Mucosa of gallbladder (tissue), 1 donor: ENCODE measurements at regions not wholly inside any gene's neighbourhood (a gene's known extent, or its start where the extent isn't known, plus 50 kb on each side); places are given as distances from the start of the nearest gene placed in this dataset.
"Not testable (repeated sequence)": the region's sequence is repeated elsewhere in the genome, so short reads cannot be mapped to it uniquely, and the experiment has no call there.

Source experiments
- DNase-seq: peaks from one replicate; pipeline ENCODE4 v3.0.0-alpha.2; 2020; ENCODE audit warnings: low spot score
- donor health status: DM: no; HTN: no; CAD: no.

DNA sequence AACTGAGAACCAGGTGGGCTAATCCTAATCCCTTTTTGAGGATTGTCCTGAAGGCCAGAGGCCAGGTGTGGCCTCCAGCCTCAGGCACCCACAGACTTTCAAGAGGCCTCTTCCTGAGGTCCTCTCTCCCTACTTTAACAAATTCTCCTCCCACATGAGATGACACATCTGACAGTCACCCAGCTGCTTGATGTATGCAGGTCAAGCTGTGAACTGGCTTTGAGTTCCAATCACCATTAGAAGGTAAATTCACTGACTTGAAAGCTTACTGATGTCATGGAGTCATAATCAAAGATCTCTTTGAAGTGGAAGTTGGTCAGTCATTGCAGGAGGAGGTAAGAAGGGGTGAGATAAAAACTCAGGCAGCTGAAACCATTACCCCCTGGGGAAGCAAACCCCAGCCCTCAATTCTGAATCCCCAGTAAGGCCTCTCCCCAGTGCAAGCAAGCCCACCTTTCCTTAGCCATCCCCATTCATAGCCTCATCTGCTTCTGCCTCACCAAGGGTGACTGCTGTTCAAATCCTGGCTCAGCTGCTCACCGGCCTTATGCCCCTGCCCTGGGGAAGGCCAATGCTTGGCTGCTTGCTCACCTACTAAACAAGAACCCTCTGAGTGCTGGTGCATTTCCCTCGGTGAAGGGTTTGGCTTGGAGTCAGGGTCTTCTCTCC is 196.3 kb downstream of the BCL2L11 start:
- DNase-seq, result not testable (repeated sequence)

DNA sequence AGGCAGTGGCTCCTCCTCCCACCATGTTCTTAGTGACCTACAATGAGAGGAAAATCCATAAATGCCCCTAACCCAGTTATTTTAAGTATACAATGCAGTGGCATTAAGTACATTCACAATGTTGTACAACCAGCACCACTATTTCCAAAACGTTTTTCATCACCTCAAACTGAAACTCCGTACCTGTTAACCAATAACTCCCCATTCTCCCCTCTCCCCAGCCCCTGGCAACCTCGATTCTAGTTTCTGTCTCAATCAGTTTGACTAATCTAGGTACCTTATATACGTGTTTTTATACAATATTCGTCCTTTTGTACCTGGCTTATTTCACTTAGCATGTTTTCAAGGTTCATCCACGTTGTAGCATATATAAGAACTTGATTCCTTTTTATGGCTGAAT is 198.8 kb downstream of the BCL2L11 start:
- not testable (repeated sequence) for DNase-seq

DNA sequence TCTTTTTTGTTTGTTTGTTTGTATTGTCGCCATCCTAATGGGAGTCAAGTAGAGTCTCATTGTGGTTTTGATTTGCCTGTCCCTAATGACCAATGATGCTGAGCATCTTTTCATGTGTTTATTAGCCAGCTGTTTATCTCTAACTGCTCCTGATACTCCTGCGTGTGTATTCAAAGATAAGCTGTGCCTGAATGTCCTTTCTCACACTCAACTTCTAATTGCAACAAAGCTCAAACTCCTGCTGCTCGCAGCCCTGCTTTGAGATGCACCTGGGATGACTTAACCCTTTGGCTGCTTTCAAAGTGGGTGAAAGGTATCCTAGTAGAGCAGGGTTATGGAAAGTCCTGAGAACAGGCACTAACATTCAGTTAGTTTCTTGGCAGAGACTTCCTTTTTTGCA is 199.6 kb downstream of the BCL2L11 start:
- DNase-seq, result not testable (repeated sequence)

DNA sequence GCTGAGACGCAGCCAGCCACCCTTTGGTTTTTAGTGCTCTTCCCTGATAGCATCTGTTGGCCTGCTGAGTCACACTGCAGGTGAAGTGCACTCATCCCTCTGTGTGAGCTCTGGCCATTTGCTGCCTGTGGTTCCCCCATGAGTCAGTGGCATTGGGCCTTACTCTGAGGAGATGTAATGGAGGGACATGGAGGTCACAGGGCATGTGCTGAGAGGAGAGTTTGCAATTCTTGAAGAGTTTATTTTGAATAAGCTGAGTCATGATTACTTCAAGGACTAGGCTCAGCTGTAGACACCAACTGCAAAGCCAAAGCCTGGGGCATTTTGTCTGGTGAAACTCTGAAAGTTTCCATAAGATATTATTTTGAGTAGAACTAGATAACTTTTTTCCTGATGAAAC is 200.3 kb downstream of the BCL2L11 start:
- DNase-seq, result not testable (repeated sequence)

DNA sequence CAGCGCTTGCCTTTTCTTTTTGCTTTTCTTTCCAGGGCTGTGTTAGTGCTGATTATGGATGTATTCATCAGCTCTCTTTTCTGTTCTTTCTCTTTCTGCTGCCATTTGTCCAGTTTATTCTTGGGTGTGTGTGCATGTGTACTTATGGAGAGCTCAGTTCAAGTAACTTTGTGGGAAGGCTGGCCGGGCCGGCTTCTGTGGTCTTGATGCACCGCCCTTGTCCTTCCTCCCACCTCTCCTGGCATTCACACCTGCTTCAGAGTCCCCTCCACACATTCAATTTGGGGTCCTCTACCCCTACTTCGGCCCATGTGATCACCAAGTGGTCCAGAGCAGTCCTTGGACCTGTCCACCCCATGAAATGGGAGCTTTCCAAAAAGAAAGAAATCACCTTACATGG is 202.7 kb downstream of the BCL2L11 start:
- not testable (repeated sequence) for DNase-seq

DNA sequence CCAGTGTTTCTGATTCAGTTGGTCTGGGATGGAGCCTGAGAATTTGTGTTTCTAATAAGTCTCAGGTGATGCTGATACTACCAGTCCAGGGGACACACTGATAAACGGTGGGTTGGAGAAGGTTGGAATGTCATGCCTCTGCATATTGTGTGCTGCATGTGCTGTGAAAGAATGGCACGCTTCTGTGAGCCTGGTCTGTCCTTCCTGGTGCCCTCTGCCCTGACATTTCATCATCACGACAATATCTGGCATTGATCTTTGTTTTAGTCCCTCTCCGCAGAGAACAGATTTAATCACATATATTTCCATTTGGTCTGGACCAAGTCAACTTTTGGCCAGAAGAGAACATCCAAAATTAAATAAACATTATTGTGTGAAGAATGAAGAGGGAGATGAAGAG is 207.0 kb downstream of the BCL2L11 start:
- not testable (repeated sequence) for DNase-seq

DNA sequence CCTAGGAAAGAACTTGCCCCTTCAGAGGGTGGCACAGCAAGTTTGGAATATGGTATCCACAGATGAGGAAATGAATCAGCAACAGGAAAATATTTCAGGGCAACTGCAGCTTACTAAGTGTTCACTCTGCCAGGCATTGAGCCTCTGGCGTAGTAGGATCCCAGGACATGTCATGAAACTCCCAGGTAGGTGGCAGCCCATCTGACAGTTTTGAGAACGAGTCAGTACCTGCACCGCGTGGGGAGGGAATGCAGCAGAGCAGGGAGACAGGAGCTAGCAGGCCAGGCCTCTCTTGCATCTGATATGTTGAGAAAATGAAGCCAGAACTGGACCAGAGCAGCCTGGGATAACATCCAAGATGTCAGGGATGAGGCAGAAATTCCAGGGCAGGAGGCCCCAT is 208.6 kb downstream of the BCL2L11 start:
- DNase-seq, result not testable (repeated sequence)

DNA sequence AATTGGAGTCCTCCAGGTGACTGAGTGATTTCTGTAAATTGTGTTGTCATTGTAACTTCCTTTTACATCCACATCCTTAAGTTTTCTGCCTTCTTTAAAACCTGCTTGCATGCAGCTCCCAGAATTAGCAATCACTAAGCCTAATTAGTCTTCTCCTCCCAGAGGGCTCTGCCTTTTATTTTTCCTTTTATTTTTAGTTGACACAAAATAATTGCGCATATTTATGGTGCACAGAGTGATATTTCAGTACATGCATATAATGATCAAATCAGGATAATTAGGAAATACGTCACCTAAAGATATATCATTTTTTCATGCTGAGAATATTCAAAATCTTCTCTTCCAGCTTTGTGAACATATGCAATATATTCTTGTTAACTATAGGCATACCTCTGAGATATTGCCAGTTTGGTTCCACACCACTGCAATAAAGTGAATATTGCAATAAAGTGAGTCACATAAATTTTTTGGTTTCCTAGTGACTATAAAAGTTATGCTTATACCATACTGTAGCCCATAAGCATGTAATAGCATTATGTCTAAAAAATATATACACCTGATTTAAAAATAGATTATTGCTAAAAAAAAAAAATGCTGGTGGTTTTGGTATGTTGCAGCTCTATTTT is 210.5 kb downstream of the BCL2L11 start:
- DNase-seq, result not testable (repeated sequence)

DNA sequence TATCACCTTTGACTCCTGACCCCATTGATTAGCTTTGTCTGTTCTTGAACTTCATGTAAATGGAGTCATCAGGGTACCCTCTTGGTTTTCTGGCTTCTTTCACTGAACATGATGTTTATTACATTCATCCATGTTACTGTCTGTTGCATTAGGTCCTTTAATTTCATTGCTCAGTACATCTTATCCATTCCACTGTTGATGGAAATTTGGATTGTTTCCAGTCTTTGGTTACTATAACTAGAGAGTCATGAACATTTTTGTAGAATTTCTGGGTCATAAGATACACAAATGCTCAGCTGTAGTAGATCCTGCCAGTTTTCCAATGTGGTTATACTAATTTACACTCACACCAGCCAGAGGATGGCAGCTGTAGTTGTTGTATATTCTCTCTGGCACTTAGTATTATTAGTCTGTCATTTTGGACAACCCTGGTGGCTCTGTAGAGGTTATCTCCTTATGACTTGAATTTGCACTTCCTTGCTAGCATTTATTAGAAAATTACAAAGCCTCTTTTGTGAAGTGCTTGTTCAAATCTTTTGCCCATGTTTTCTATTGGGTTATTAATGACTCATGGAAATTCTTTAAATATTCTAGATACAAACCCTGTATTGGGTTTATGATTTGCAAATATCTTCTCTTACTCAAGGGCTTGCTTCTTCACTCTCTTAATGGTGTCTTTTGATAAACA is 214.7 kb downstream of the BCL2L11 start:
- not testable (repeated sequence) for DNase-seq

DNA sequence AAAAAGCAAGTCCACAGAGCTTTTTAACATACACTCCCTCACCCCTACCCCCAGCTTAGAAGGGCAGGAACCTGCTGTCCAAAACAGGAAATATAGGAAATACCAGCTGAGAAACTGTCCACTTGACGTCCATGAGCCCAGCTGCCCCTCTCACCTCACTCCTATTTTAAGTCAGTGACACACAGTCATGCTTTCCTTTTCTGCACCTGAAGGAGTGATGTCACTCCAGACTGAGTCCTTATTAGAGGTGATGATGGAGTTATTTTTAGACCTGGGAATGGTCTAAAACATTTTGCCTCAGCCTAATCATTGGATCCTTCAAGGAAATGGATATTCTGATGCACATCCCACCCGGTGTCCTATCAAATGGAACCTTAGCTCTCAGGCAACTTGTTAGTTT is 217.8 kb downstream of the BCL2L11 start:
- not testable (repeated sequence) for DNase-seq

DNA sequence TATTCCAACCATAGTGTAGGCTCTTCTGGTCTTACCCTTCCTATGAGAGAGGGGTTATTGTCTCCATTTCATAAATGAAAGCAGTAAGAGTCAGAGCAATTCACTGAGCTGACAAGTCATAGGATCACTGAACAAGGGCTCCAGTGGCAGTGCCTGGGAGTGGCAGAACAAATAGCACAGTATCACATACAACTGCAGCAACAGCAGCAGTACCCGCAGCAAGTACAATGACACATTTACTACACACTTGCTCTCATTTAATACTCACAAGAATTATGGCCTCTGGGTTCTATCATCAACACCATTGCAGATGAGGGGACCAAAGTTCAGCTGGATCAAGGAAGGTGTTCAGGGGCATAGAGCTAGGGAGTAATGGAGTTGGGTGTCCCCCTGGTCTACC is 218.8 kb downstream of the BCL2L11 start:
- not testable (repeated sequence) for DNase-seq

DNA sequence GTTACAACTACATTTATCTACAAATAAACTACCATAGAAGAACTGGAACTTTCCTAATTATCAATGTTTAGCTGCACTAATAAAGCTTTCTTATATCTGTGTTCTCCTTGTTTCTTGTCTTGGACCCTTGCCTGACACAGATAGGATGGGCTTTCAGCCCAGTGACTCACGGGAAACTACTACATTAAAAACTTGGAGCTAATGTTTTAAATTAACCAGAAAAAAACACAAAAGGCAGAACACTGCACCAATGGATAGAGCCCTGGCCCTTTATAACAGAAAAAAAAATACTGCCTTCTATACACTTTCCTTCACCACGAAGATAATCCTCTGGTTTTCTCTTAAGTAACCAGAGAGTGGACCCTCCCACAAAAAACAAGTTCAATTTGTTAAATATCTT is 223.9 kb downstream of the BCL2L11 start:
- DNase-seq, result not testable (repeated sequence)

DNA sequence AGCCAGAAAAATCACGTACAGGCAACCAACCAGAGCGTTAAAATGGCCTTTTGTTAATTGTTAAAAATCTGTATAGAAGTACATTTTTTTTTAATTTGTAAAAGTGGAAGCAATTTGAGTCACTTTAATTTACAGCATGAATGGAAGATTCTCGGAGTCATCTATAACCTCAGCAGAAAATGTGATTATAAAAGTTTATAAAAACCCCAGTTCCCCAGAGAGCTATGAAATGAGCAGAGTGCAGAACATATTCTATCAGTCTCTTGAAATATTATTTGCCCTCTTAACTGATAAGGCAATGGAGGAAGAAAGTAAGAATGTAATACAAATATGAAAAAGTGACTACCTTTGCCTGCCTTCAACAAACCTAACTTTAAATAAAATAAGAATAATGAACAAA is 224.7 kb downstream of the BCL2L11 start:
- DNase-seq, result not testable (repeated sequence)

DNA sequence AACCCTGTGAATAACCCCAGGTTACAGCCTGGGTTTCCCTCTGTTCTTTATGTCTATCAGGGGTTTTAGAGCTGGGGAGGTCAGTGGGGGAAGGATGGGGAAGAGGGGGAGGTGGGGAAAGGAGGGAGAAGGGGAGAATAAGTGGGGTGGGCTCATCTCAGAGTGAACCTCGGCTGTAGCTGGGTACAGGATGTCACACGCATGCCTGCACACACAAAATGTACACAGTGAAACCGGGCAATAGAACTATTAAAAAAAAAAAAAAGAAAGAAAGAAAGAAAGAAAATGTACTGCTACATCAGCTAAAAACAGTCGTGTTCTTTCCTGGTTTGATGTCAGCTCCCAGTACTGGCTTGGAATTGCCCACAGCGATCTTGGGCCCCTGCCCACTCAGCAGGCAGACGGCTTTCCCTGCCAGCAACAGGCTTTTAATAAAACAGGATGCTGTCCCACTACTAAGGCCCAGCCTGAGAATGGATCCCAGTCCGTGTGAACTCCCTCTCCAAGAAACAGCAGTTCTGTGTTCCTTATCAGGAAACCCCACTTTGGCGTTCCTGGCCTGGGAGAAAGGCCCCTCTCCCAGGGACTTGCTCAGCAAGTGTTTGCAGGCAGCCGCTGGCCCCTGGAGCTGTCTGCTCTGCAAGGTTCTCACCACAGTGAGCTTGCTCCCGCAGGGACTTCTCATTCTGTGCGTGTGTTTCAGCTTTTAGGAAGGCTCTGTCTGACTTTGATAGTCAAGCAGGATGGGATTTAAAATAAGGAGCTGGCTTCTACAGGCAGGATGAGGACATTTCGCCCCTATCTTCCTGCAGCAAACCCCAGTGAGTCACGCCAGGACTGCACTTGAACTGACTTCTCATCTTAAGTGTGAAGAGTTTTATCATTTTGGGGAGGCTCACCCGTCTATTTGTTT is 225.6 kb downstream of the BCL2L11 start:
- DNase-seq, result peak; percentile 42

DNA sequence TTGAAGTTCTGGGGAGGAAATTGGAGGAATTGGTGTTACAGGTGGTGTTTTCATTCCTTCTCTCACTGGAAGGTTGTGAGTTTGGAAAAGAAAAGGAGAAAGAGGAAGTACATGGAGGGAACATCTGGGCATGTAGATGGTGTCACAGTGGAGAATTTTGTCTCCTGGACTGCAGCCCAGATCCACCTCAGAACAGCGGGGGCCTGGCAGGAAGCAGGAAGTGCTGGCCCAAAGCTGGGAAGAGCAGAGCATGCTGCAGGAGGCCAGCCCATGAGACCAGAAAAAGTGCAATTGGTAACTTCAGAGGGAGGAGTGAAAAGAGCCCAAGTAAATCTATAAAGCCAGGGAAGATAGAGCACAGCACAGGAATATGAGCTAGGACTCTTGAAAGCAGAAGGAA is 227.0 kb downstream of the BCL2L11 start:
- not testable (repeated sequence) for DNase-seq

DNA sequence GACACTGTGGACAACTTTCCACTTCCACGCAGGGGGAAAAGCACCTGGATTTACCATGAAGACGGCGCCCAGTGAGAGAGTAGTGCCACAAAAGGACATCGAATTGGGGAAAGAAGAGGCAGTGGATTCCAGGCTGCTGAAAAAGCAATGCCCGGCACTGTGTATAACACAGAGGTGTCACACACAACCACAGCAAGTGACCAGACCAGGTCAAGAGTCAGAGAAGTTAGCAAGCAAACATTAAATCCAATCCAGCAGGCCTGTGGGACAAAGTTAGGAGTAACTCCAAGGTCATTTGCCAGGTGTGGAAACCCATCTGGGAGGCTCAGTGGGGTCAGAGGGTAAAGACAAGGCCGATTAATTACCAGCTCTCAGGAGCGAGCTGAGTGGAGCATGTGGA is 227.6 kb downstream of the BCL2L11 start:
- not testable (repeated sequence) for DNase-seq

DNA sequence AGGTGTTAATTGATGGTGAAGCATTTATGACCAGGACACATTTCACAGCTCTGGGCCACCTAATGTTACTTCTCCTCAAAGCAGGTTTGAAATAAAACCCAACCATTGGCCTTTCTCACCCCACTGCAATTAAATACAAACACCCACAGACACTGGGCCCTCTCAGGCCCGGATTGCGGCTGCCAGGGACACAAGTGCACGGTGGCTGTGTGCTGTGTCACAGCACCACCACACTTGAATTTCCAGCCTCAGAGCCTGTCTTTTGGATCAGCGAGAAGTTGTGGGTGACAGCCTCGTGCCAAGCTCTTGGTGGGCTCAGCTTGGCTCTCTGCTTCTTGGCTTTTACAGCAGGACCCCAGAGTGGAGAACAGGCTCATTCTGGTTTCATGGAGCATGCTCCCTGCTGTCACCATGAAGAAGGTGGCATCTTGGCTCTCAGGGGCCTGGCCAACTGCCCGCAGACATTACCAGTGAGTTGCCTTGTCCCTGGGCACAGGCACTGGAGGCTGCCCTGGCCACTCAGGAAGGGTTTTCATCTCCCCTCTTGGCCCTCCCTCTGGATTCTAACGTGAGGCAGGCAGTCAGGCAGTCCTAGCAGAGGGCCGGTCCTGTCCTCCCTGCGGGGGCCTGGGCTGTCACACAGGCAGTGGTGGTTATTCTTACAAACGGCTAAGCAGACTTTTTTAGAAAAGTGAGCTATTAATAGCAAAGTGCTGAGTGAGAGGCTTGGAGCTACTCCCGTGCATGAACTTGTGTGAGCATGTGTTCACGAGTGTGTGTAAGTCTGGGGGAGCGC is 234.5 kb downstream of the BCL2L11 start:
- not testable (repeated sequence) for DNase-seq

DNA sequence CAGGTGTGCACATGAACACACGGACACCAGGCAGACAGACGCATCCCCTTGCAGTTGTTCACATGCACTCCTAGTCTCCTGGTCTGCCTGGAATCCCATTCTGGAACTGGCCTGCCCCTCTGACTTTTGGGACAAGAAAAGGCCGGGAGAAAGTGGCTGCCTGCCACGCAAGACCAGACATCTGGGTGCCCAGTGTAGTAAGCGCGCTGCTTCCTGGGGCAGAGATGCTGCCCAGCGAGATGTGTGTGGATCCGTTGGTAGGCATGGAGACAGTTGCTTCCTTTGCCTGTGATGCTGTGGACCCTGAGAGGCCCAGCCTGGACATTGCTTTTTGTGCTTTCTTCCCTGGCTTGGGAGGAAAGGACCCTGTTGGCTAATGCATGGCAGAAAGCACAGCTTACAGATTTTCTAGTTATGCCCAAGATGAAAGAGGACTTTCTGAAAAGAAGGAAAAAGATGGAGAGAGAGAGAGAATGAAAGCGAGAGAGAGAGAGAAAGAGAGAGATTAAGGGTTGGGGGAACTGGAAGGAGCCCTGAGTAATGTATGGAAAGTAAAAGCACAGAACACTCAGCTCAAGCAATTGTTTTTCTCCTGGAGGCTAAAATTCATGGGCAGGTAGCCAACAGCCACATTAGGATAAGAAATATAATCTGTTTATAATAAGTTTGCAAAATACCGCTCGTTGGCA is 235.3 kb downstream of the BCL2L11 start:
- DNase-seq, result not testable (repeated sequence)

DNA sequence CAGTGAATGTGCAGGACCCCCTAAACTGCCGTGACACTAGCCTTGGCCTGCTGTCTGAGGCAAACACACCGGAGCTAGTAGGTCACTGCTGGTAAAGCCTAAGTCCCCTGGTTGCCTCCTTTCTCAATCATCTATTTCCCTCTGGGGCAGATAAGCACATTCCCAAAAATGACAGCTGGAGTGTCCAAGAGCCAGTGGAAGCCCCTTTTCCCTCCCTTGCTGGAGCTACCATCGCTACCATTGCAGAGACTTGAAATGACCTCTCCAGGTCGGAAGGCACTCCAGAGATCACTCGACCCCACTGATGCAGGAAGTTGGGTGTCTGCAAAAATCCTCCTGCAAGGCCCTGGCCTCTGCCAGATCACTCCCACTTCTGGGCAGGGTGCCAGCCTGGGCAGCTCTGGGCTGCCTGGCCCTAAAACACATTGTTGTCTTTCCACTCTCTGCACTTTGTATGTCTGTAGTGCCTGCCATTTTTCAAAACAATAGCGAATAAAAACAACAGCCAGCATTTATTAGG is 235.9 kb downstream of the BCL2L11 start:
- DNase-seq, result peak; percentile 88

DNA sequence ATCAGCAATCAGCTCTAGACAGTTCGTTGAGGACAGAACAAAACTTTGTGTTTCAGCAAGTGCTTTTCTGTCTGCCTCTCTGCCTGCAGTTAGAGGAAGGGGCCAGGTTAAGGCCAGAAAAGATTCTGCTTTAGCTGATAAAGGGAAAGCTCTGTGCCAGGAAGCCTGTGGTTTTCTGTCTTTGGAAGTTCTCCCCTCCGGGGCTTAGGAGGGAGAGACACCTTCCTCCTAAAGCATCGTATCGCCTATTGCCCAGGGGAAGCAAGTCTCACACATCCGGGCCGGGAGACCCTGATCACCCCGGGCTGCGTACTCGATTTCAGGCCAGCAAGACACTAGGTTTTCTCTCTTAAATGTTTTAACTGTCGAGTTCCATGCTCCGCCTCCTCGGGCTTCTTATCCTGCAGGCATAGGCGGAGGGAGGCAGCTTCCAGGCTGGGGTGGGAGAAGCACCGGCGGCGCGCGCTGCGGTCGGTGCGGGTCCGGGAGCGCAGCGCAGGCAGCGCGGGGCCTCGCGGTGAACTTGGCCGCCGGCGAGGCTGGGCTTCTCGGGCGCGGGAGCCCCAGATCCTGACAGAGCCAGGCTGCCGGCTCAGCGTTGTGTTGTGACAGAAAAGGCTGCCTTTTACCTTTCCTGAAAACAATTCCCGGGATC is 245.4 kb downstream of the BCL2L11 start:
- DNase-seq, result not testable (repeated sequence)
